Stimulated activated CD4-positive, alpha-beta T cell treated with anti-CD3 and anti-CD28 coated beads, TNF-alpha, amount 100 ng/mL, for 48 hours (primary cell): ENCODE measurements at regions not wholly inside any gene's neighbourhood (a gene's known extent, or its start where the extent isn't known, plus 50 kb on each side); places are given as distances from the start of the nearest gene placed in this dataset.

Experiments used
- DNase-seq, 3 donors: peaks; one replicate each; pipeline ENCODE4 v3.0.0-alpha.2; 2020; ENCODE audit warnings: low read depth in 3 of 3

GRCh38 chr4:136927172-136927571 is 605.1 kb downstream of the PCDH18 start:
- no peak for DNase-seq

DNA sequence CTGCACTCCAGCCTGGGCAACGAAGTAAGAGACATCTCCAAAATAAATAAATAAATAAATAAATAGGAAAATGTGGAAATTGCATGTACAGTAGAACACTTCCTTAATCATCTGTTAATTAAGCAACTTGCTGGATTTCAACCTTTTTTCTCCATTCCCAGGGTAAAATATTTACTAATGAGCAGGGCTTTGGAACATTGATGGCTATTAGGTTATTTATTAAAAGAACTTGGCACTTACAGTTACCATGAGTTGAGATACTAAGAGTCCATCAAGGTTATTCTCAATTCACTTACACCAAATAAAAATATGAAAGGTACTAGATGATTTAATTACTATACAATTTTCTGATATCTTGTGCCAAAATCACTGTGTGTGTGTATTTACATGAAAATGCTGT is 607.1 kb downstream of the PCDH18 start:
- no peak for DNase-seq

DNA sequence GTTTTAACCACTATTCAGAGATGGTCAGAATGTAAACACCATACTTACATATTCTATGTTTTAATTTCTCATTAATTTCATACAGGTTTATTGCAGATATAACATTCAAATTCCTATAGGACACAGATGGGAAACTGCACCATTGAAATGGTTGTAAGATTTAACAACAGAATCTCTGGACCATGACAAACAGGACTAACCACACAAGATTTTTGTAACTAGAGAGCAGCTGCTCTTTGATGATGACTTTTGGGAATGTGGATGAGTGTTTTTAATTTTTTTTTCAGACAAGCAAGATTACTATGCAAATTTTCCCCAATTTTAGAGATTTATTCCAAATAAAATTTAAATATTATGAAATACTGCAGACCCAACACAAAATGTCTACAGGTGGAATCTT is 610.2 kb downstream of the PCDH18 start:
- DNase-seq, result no peak

- no peak for DNase-seq
These were observed 612.0 kb downstream of the PCDH18 start for GRCh38 chr4:136920092-136920881.

DNA sequence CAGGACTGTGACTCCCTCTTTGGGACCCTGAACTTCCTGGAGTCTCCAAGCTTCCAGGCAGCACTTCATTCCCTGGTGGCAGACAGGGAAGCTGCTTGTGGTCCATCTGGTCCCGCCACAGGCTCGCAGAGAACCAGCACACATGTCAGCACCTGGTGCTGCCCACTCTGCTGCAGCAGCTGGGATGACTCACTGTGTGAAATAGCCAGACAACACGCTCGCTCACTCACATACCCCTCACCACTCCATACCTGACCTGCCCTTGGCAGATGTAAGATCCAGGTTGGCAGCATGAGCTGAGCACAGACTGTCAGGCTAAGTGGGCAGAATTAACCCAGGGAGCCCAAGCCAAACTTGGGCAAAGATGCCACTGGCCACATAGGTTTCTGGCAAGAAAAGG is 613.5 kb downstream of the PCDH18 start:
- DNase-seq, result no peak

GRCh38 chr4:136917312-136918110 is 614.8 kb downstream of the PCDH18 start:
- DNase-seq, result no peak

DNA sequence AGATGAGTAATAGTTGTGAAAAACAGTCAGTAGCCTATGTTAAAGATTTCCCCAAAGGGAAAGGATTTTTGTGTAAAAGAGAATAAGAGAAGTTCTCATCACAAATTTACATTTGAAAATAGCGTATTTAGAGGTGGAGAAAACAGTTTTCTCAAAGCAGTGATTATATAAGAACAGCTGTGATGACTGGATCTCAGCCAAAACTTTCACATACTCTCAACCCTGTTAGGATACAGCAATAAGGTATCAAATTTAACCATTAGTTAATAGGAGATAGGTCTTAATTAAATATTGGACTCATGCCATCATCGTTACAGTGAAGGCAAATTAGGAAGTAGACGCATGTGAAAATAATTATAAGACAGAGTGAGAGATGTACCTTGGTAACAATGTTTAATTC is 622.7 kb downstream of the PCDH18 start:
- DNase-seq, result no peak

DNA sequence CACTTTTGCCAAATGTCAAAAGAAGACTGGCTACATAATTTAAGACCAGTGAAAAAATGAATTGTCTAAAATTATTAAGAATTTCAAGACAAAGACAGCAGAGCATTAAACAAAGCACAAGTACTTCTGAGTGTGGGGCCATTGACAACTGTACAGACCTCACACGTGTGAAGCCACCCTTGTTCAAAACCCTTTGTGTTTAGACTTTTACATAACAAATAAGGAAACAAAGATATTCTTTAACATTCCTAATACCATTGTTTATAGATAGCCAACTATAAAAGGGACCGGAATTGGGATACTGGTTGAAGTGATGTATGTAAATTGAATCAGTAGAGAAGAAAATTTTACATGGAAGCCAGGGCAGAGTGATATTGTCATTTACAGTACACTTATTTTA is 624.2 kb downstream of the PCDH18 start:
- no peak for DNase-seq

- no peak for DNase-seq
These were observed 631.6 kb downstream of the PCDH18 start for GRCh38 chr4:136900696-136901095.

- DNase-seq, result no peak
These were observed 633.6 kb downstream of the PCDH18 start for GRCh38 chr4:136898590-136899248.

GRCh38 chr4:136893573-136893972 is 638.7 kb downstream of the PCDH18 start:
- no peak for DNase-seq

- DNase-seq, result no peak
These were observed 650.6 kb downstream of the PCDH18 start for GRCh38 chr4:136881666-136882065.

DNA sequence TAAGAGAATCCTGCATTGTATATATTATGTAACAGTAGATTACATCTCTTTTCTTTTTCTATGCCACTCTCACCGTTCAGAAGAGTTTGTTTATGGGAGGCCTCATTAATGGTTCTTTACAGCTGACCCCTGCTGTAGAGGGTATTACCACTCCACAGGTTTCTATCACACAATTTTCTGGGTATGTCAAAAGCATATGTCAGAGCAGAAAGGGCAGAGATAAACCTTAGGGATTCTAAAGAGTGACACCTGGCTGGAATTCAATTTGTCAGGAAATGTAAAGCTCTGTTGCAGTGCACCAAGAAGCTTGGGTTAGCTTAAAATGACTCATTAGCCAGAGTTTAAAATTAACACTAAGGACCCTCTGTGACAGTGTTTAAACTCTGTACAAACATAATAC is 658.7 kb downstream of the PCDH18 start:
- no peak for DNase-seq

DNA sequence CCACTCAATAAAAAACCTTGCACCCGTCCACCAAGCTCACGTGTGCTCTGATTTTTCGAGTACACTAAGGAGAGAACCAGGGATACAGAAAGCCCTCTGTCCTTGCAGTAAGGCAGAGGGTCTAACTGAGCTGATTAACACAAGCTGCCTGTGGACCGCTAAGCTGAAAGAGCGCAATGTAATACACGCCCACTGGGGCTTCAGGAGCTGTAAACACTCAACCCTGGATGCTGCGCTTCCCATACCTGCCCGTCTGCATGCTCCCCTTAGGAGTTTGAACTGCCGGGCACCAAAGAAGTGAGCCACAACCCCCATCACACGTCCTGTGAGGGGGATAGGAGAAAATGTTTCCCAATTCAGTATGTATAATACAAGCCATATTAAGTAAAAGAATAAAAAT is 664.8 kb downstream of the PCDH18 start:
- no peak for DNase-seq

DNA sequence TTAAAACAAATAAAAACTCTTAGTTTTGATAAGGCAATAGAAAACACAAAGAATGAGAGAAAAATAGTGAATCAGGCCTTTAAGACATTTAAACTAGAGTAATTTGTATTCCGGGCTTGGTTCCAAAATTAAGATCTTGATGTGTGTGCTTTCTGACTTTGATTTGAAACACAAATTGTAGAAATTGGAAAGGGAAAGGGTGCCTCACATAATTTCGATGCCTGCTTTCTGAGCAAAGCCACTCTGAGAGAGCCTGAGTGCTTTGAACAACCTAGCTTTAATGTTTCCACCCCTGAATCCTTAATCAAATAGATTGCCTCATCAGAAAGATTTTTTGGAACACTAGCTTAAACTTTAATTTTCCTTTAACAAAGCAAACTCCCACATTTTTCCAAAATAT is 666.8 kb downstream of the PCDH18 start:
- DNase-seq, result no peak

GRCh38 chr4:136864604-136865185 is 667.6 kb downstream of the PCDH18 start:
- DNase-seq, result peak in 2 of 3 donors; percentile 6 to 9

GRCh38 chr4:136863756-136864155 is 668.5 kb downstream of the PCDH18 start:
- no peak for DNase-seq

DNA sequence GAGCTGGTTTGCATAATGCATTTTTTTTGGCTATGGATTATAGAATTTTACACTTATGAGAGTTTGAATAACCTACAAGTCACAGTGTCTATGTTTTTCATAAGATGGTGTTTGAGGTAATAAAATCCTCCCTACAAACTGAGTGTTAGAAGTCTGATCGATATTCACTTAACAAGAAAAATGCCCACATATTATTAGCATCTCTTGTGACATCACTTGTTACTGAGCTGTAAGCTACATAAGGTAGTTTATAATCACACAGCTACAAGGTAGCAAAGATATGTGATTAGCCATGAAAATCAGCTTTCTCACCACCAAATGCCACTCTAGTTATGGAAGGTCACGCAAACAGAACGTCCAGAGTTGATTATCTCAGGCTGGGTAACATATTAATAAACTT is 669.6 kb downstream of the PCDH18 start:
- DNase-seq, result no peak

- no peak for DNase-seq
These were observed 671.2 kb downstream of the PCDH18 start for GRCh38 chr4:136861091-136861490.

DNA sequence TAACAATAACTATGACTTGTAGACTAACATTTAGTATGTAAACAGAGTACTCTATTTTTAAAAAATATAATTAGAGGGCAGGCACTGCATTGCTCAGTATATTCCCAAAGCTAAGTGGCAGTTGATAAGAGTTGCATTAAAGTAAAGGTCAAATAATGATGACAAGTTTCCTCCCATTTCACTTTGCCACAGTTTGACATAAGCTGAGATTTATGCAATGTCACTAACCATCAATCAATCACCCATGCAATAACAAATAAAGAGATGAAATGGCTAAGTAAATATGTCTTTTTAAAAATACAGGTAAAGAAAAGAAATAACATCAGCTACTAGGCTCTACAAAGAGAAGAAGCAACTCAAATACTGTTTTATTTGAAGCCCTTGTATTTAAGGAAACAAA is 673.4 kb downstream of the PCDH18 start:
- DNase-seq, result no peak

DNA sequence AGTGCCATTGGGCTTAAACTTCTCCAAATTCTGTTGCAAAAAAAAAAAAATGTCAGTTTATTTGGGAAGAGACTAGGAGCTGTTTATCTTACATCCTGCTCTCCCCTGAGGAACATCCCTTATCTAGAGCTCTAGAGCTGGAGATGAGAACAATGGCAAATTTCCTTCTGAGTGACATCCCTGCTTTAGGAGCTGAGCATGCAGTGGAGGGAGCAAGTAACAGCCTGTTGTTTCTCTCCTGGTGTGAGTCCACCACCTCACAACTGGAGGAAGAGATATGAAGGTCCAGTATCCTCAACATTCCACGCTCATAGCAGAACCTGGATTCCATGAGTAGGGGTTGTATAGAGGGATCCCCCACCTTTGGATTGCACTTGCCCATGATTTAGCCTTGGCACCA is 676.4 kb downstream of the PCDH18 start:
- no peak for DNase-seq

DNA sequence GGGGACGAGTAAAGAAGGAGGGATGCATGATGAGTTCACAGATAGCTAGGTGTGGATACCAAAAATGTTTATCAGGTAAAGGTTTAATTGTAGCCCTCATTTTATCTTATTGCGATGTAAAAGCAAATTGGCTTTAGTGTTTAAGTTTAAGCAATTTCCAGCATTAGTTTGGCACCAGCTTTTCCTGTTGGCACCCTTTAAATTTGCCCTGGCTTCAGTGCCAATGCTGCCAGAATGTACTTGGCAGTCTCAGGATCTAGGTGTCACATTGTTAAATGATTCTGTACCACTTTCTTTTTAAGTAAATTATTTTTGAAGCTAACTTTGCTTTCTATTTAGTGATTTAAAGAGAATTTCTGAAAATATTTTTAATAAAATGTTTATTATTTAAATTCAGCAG is 681.8 kb downstream of the PCDH18 start:
- DNase-seq, result no peak
